DND-41 (cell line): ENCODE measurements at regions not wholly inside any gene's neighbourhood (a gene's known extent, or its start where the extent isn't known, plus 50 kb on each side); places are given as distances from the start of the nearest gene placed in this dataset.
"Not testable (repeated sequence)": the region's sequence is repeated elsewhere in the genome, so short reads cannot be mapped to it uniquely, and the experiment has no call there.

ENCODE experiments used
- ATAC-seq: fragments of 200-7000 bp; cut with Tn5 transposase; 3 replicates; pipeline ENCODE4 v1.9.1; 2021; ENCODE audit warnings: low read depth; ENCODE audit not compliant: insufficient read depth
- DNase-seq: peaks from one replicate; pipeline ENCODE4 v3.0.0-alpha.2; 2020
- H2AFZ ChIP-seq: 2 replicates; pipeline ENCODE4 v1.6.0; 2012; ENCODE audit warnings: low read depth, low read length
- H3K27ac ChIP-seq: 2 replicates; pipeline ENCODE4 v1.5.1; 2012; ENCODE audit warnings: low read length, inconsistent platforms
- H3K27me3 ChIP-seq: fragments of 200-600 bp; sonication (generic); 2 replicates; pipeline ENCODE4 v1.6.0; 2012; ENCODE audit warnings: low read length, mild to moderate bottlenecking, inconsistent platforms; ENCODE audit not compliant: insufficient read depth, poor library complexity
- H3K36me3 ChIP-seq: 2 replicates; pipeline ENCODE4 v1.5.1; 2012; ENCODE audit warnings: low read length, inconsistent platforms; ENCODE audit not compliant: insufficient read depth
- H3K4me1 ChIP-seq: 2 replicates; pipeline ENCODE4 v1.5.1; 2012; ENCODE audit warnings: mild to moderate bottlenecking, low read length; ENCODE audit not compliant: insufficient read depth
- H3K4me2 ChIP-seq: 2 replicates; pipeline ENCODE4 v1.6.0; 2012; ENCODE audit warnings: mild to moderate bottlenecking, moderate library complexity, low read length, inconsistent platforms; ENCODE audit not compliant: insufficient read depth
- H3K4me3 ChIP-seq, 2 experiments: fragments of 200-600 bp in 1 of 2; shearing (Covaris generic) in 1 of 2; 2 replicates each; pipeline ENCODE4 v1.5.1; 2012 to 2016; ENCODE audit warnings: inconsistent platforms in 2 of 2, low read length in 2 of 2, mild to moderate bottlenecking in 2 of 2, low read depth in 1 of 2, moderate library complexity in 1 of 2
- H3K79me2 ChIP-seq: 2 replicates; pipeline ENCODE4 v1.6.0; 2012; ENCODE audit warnings: low read length, inconsistent platforms; ENCODE audit not compliant: insufficient read depth
- H3K9ac ChIP-seq: 2 replicates; pipeline ENCODE4 v1.6.0; 2012; ENCODE audit warnings: low read depth, mild to moderate bottlenecking, inconsistent platforms, low read length, moderate library complexity
- H3K9me3 ChIP-seq: 2 replicates; pipeline ENCODE4 v1.5.1; 2012; ENCODE audit warnings: low read length, moderate library complexity, mild to moderate bottlenecking, inconsistent platforms; ENCODE audit not compliant: insufficient read depth, severe bottlenecking
- H4K20me1 ChIP-seq: 2 replicates; pipeline ENCODE4 v1.6.0; 2012; ENCODE audit warnings: low read length; ENCODE audit not compliant: insufficient read depth

- not testable (repeated sequence) for H2AFZ ChIP-seq, H3K9ac ChIP-seq, H3K27ac ChIP-seq, H4K20me1 ChIP-seq, ATAC-seq, H3K4me1 ChIP-seq, H3K27me3 ChIP-seq, DNase-seq, H3K36me3 ChIP-seq, H3K9me3 ChIP-seq, H3K4me3 ChIP-seq, H3K79me2 ChIP-seq, H3K4me2 ChIP-seq
These were observed 85.7 kb downstream of the POTEM start for GRCh38 chr14:19052977-19053376.

- H3K9me3 ChIP-seq, H3K79me2 ChIP-seq, H3K36me3 ChIP-seq, DNase-seq, H2AFZ ChIP-seq, H3K4me2 ChIP-seq, H3K27me3 ChIP-seq, H3K4me1 ChIP-seq, H3K9ac ChIP-seq, H3K4me3 ChIP-seq, H4K20me1 ChIP-seq, H3K27ac ChIP-seq: not testable (repeated sequence)
- ATAC-seq: peak; percentile 95
These were observed 86.3 kb downstream of the POTEM start for GRCh38 chr14:19053426-19054050.

- not testable (repeated sequence) for H2AFZ ChIP-seq, H4K20me1 ChIP-seq, H3K4me1 ChIP-seq, H3K4me2 ChIP-seq, DNase-seq, H3K9ac ChIP-seq, ATAC-seq, H3K4me3 ChIP-seq, H3K36me3 ChIP-seq, H3K9me3 ChIP-seq, H3K27ac ChIP-seq, H3K79me2 ChIP-seq, H3K27me3 ChIP-seq
These were observed 87.0 kb downstream of the POTEM start for GRCh38 chr14:19054108-19054721.

- H3K9ac ChIP-seq, H3K36me3 ChIP-seq, DNase-seq, H3K4me1 ChIP-seq, H3K27ac ChIP-seq, H2AFZ ChIP-seq, H3K9me3 ChIP-seq, H3K79me2 ChIP-seq, H3K27me3 ChIP-seq, H3K4me2 ChIP-seq, H4K20me1 ChIP-seq, H3K4me3 ChIP-seq: not testable (repeated sequence)
- 0 out of 3 replicates have a peak, but pooled peaks have one; percentile 39 for ATAC-seq
These were observed 87.7 kb downstream of the POTEM start for GRCh38 chr14:19054934-19055333.

- H2AFZ ChIP-seq, H3K27ac ChIP-seq, H3K9ac ChIP-seq, ATAC-seq, H3K27me3 ChIP-seq, H3K4me3 ChIP-seq, H3K4me2 ChIP-seq, H3K9me3 ChIP-seq, H4K20me1 ChIP-seq, H3K79me2 ChIP-seq, DNase-seq, H3K36me3 ChIP-seq, H3K4me1 ChIP-seq: not testable (repeated sequence)
These were observed 91.8 kb downstream of the POTEM start for GRCh38 chr14:19059066-19059465.

- not testable (repeated sequence) for H3K4me1 ChIP-seq, H3K4me3 ChIP-seq, H4K20me1 ChIP-seq, H3K27me3 ChIP-seq, H3K9me3 ChIP-seq, H3K36me3 ChIP-seq, H3K9ac ChIP-seq, DNase-seq, H3K27ac ChIP-seq, H3K79me2 ChIP-seq, H3K4me2 ChIP-seq, H2AFZ ChIP-seq
- peak; percentile 81 for ATAC-seq
These were observed 94.6 kb downstream of the POTEM start for GRCh38 chr14:19061689-19062450.

GRCh38 chr14:19068957-19069356 is 101.7 kb downstream of the POTEM start:
- not testable (repeated sequence) for DNase-seq, H2AFZ ChIP-seq, H4K20me1 ChIP-seq, H3K4me3 ChIP-seq, H3K9ac ChIP-seq, H3K27me3 ChIP-seq, H3K36me3 ChIP-seq, H3K79me2 ChIP-seq, H3K9me3 ChIP-seq, H3K4me2 ChIP-seq, H3K27ac ChIP-seq, H3K4me1 ChIP-seq, ATAC-seq

GRCh38 chr14:19072518-19072917 is 105.3 kb downstream of the POTEM start:
- not testable (repeated sequence) for H3K4me3 ChIP-seq, H3K4me2 ChIP-seq, H4K20me1 ChIP-seq, H3K36me3 ChIP-seq, H3K9ac ChIP-seq, H3K4me1 ChIP-seq, DNase-seq, H3K27me3 ChIP-seq, H2AFZ ChIP-seq, H3K79me2 ChIP-seq, H3K27ac ChIP-seq, H3K9me3 ChIP-seq
- 0 out of 3 replicates have a peak, but pooled peaks have one; percentile 16 for ATAC-seq
